ENCODE measurements at regions not wholly inside any gene's neighbourhood (a gene's known extent, or its start where the extent isn't known, plus 50 kb on each side); places are given as distances from the start of the nearest gene placed in this dataset.
"Not testable (repeated sequence)": the region's sequence is repeated elsewhere in the genome, so short reads cannot be mapped to it uniquely, and the experiment has no call there.

- H3K4me3 ChIP-seq (replicated peaks in 1 of 2; ENCODE audit: low read depth in 2 of 2, low read length in 2 of 2) = no peak overlapping the region
- no peak for TF ChIP-seq CTCF (IDR thresholded peaks at IDR 0.05; ENCODE audit: low read depth, low read length)
- no peak for DNase-seq (ENCODE audit: low read depth in 2 of 2)
These were observed 180.3 kb downstream of the HIPK3 start for GRCh38 chr11:33437529-33437928.

- H3K4me3 ChIP-seq (replicated peaks in 1 of 2; ENCODE audit: low read depth in 2 of 2, low read length in 2 of 2) = no peak overlapping the region
- no peak for TF ChIP-seq CTCF (IDR thresholded peaks at IDR 0.05; ENCODE audit: low read depth, low read length)
These were observed 178.0 kb downstream of the HIPK3 start for GRCh38 chr11:33435216-33435615.

GRCh38 chr11:33434294-33434693 lies 177.1 kb downstream of the HIPK3 start:
- H3K4me3 ChIP-seq (replicated peaks in 1 of 2; ENCODE audit: low read depth in 2 of 2, low read length in 2 of 2) = no peak overlapping the region
- no peak for TF ChIP-seq CTCF (IDR thresholded peaks at IDR 0.05; ENCODE audit: low read depth, low read length)
- no peak for DNase-seq (ENCODE audit: low read depth in 2 of 2)

More at GRCh38 chr11:33435216-33435615, 178.0 kb downstream of the HIPK3 start:
- no peak for DNase-seq (ENCODE audit: low read depth in 2 of 2)

- H3K4me3 ChIP-seq (replicated peaks in 1 of 2; ENCODE audit: low read depth in 2 of 2, low read length in 2 of 2); DNase-seq (ENCODE audit: low read depth in 2 of 2): not testable (repeated sequence)
These were observed 171.3 kb downstream of the HIPK3 start for GRCh38 chr11:33428435-33428834.

GRCh38 chr11:33420959-33421566 lies 163.9 kb downstream of the HIPK3 start:
- no peak for DNase-seq (ENCODE audit: low read depth in 2 of 2)
- H3K4me3 ChIP-seq (replicated peaks in 1 of 2; ENCODE audit: low read depth in 2 of 2, low read length in 2 of 2) = no peak overlapping the region
- no peak for TF ChIP-seq CTCF (IDR thresholded peaks at IDR 0.05; ENCODE audit: low read depth, low read length)

- DNase-seq (ENCODE audit: low read depth in 2 of 2) = no peak
- no peak overlapping the region for H3K4me3 ChIP-seq (replicated peaks in 1 of 2; ENCODE audit: low read depth in 2 of 2, low read length in 2 of 2)
- no peak for TF ChIP-seq CTCF (IDR thresholded peaks at IDR 0.05; ENCODE audit: low read depth, low read length)
These were observed 162.7 kb downstream of the HIPK3 start for GRCh38 chr11:33419924-33420323.

- H3K4me3 ChIP-seq (replicated peaks in 1 of 2; ENCODE audit: low read depth in 2 of 2, low read length in 2 of 2) = no peak overlapping the region
- TF ChIP-seq CTCF (IDR thresholded peaks at IDR 0.05; ENCODE audit: low read depth, low read length) = no peak
- no peak for DNase-seq (ENCODE audit: low read depth in 2 of 2)
These were observed 159.9 kb downstream of the HIPK3 start for GRCh38 chr11:33417121-33417520.
